A549 (cell line): ENCODE measurements at regions not wholly inside any gene's neighbourhood (a gene's known extent, or its start where the extent isn't known, plus 50 kb on each side); places are given as distances from the start of the nearest gene placed in this dataset.

ENCODE experiments used
- ATAC-seq, 2 experiments: fragments of 200-7000 bp in 1 of 2; fragments of >200 bp in 1 of 2; cut with Nextera tagmentation in 1 of 2; cut with Tn5 transposase in 1 of 2; 3 replicates each; pipeline versions ENCODE4 v1.8.0 to v1.9.1; 2018 to 2020; ENCODE audit warnings: mild to moderate bottlenecking in 1 of 2, moderate library complexity in 1 of 2
- CTCF ChIA-PET: fragments of 300-600 bp; sonication (Branson Sonifier 250); formaldehyde crosslinking; extraction: SDS; loops from one replicate; lab custom pipeline; 2021; ENCODE audit warnings: antibody characterized with exemption, inconsistent platforms; lab: Yijun Ruan, JAX
- POLR2A ChIA-PET: fragments of 350-600 bp; formaldehyde crosslinking; extraction: SDS; loops from one replicate; lab custom pipeline; 2021; ENCODE audit warnings: antibody characterized with exemption, inconsistent platforms; lab: Yijun Ruan, JAX
- DNase-seq, 2 experiments: peaks; one replicate each; pipeline versions ENCODE4 v3.0.0 to v3.0.0-alpha.2; 2011 to 2016; ENCODE audit warnings: low read depth in 1 of 2, low spot score in 1 of 2
- FAIRE-seq: peaks from 2 replicates; lab custom pipeline; 2011; peaks lifted over from hg19 to GRCh38; lab: Jason Lieb, UNC
- H3K27ac ChIP-seq, 2 experiments: fragments of >200 bp; sonication (Bioruptor Twin); formaldehyde crosslinking; 3 replicates each; pipeline ENCODE4 v1.5.1; 2016 to 2017
- H3K4me1 ChIP-seq: fragments of >200 bp; sonication (Bioruptor Twin); formaldehyde crosslinking; 3 replicates; pipeline ENCODE4 v1.6.1; 2016
- H3K4me2 ChIP-seq: fragments of >200 bp; sonication (Bioruptor Twin); formaldehyde crosslinking; 3 replicates; pipeline ENCODE4 v1.6.1; 2016
- H3K4me3 ChIP-seq: fragments of >200 bp; sonication (Bioruptor Twin); formaldehyde crosslinking; 3 replicates; pipeline ENCODE4 v1.5.1; 2016
- H3K9me3 ChIP-seq: fragments of >200 bp; sonication (Bioruptor Twin); formaldehyde crosslinking; 3 replicates; pipeline ENCODE4 v1.6.1; 2016
- ATOH8 ChIP-seq: fragments of 250-450 bp; sonication (Bioruptor Pico); IDR thresholded peaks from 2 replicates; pipeline ENCODE4 v1.5.0; 2020; ENCODE audit warnings: low read depth, mild to moderate bottlenecking, moderate library complexity
- BCL3 ChIP-seq: fragments of >200 bp; sonication (Bioruptor Twin); formaldehyde crosslinking; IDR thresholded peaks from 3 replicates; pipeline ENCODE4 v1.6.1; 2016
- CBX8 ChIP-seq: fragments of 200-600 bp; sonication (generic); IDR thresholded peaks from 2 replicates; pipeline ENCODE4 v1.6.1; 2016
- CEBPB ChIP-seq, 2 experiments: fragments of >200 bp in 1 of 2; sonication (Bioruptor Twin) in 1 of 2; formaldehyde crosslinking in 1 of 2; IDR thresholded peaks; 2 replicates each; pipeline ENCODE4 v1.6.1; 2012 to 2016
- CHD2 ChIP-seq: fragments of 150-350 bp; IDR thresholded peaks from 2 replicates; pipeline ENCODE4 v1.6.1; 2014; ENCODE audit warnings: low read length; ENCODE audit not compliant: partially characterized antibody
- CHD4 ChIP-seq: fragments of 200-600 bp; sonication (generic); IDR thresholded peaks from 2 replicates; pipeline ENCODE4 v1.6.1; 2016; ENCODE audit warnings: antibody characterized with exemption, mild to moderate bottlenecking, borderline replicate concordance
- E2F6 ChIP-seq: IDR thresholded peaks from 2 replicates; pipeline ENCODE4 v1.6.1; 2012; ENCODE audit warnings: low read depth, borderline replicate concordance
- EP300 ChIP-seq, 2 experiments: fragments of >200 bp; sonication (Bioruptor Twin); formaldehyde crosslinking; IDR thresholded peaks; 2 replicates in 1 of 2; 3 replicates in 1 of 2; pipeline ENCODE4 v1.6.1; 2016 to 2017
- GATA3 ChIP-seq: IDR thresholded peaks from 2 replicates; pipeline ENCODE4 v1.6.1; 2012; ENCODE audit warnings: borderline replicate concordance
- HDAC2 ChIP-seq: fragments of 200-600 bp; sonication (generic); IDR thresholded peaks from 2 replicates; pipeline ENCODE4 v1.6.1; 2016
- HES2 ChIP-seq: fragments of >200 bp; sonication (Bioruptor Twin); formaldehyde crosslinking; IDR thresholded peaks from 2 replicates; pipeline ENCODE4 v1.6.1; 2016
- HEYL ChIP-seq: fragments of 250-450 bp; sonication (Bioruptor Pico); IDR thresholded peaks from 2 replicates; pipeline ENCODE4 v1.8.0; 2021; ENCODE audit warnings: mild to moderate bottlenecking, moderate library complexity
- JUN ChIP-seq, 2 experiments: fragments of >200 bp; sonication (Bioruptor Twin); formaldehyde crosslinking; IDR thresholded peaks; 2 replicates in 1 of 2; 3 replicates in 1 of 2; pipeline ENCODE4 v1.6.1; 2016 to 2017
- JUNB ChIP-seq: fragments of >200 bp; sonication (Bioruptor Twin); formaldehyde crosslinking; IDR thresholded peaks from 2 replicates; pipeline ENCODE4 v1.6.1; 2016
- KDM1A ChIP-seq: fragments of 200-600 bp; sonication (generic); IDR thresholded peaks from 2 replicates; pipeline ENCODE4 v1.6.1; 2016; ENCODE audit warnings: low read depth, mild to moderate bottlenecking
- KDM5A ChIP-seq: fragments of 200-600 bp; sonication (generic); IDR thresholded peaks from 2 replicates; pipeline ENCODE4 v1.6.1; 2016; ENCODE audit warnings: antibody characterized with exemption, mild to moderate bottlenecking
- MAFK ChIP-seq: fragments of 450-650 bp; IDR thresholded peaks from 2 replicates; pipeline ENCODE4 v1.6.1; 2014; ENCODE audit not compliant: partially characterized antibody
- MAX ChIP-seq: IDR thresholded peaks from 2 replicates; pipeline ENCODE4 v1.6.1; 2012
- MAZ ChIP-seq: fragments of 150-350 bp; IDR thresholded peaks from 2 replicates; pipeline ENCODE4 v1.6.1; 2014; ENCODE audit warnings: antibody characterized with exemption, low read depth, low read length, borderline replicate concordance
- MYC ChIP-seq: IDR thresholded peaks from 2 replicates; pipeline ENCODE4 v1.6.1; 2012; ENCODE audit warnings: mild to moderate bottlenecking, inconsistent platforms, low read length, improper control_type of control experiment, borderline replicate concordance
- NR3C1 ChIP-seq: fragments of >200 bp; sonication (Bioruptor Twin); formaldehyde crosslinking; IDR thresholded peaks from 3 replicates; pipeline ENCODE4 v1.6.1; 2017
- POLR2A ChIP-seq: IDR thresholded peaks from 2 replicates; pipeline ENCODE4 v1.6.1; 2012; ENCODE audit warnings: mild to moderate bottlenecking, low read length
- POLR2AphosphoS2 ChIP-seq: conservative IDR thresholded peaks from 2 replicates; pipeline ENCODE4 v1.6.1; 2012; ENCODE audit warnings: low read length, improper control_type of control experiment, inconsistent platforms
- RCOR1 ChIP-seq: fragments of 150-350 bp; IDR thresholded peaks from 2 replicates; pipeline ENCODE4 v1.6.1; 2014; ENCODE audit warnings: antibody characterized with exemption, low read length, low read depth
- REST ChIP-seq: fragments of 200-600 bp; sonication (generic); IDR thresholded peaks from 2 replicates; pipeline ENCODE4 v1.6.1; 2016; ENCODE audit warnings: antibody characterized with exemption, mild to moderate bottlenecking, moderate library complexity
- SMC3 ChIP-seq: fragments of >200 bp; sonication (Bioruptor Twin); formaldehyde crosslinking; IDR thresholded peaks from 3 replicates; pipeline ENCODE4 v1.6.1; 2018; ENCODE audit warnings: inconsistent platforms
- USF2 ChIP-seq: fragments of 450-650 bp; IDR thresholded peaks from 2 replicates; pipeline ENCODE4 v1.6.1; 2014; ENCODE audit warnings: antibody characterized with exemption
- ZC3H11A ChIP-seq: fragments of 450-650 bp; IDR thresholded peaks from 2 replicates; pipeline ENCODE4 v1.6.1; 2014; ENCODE audit warnings: antibody characterized with exemption, mild to moderate bottlenecking
- ZSCAN20 ChIP-seq: fragments of 250-450 bp; sonication (Bioruptor Pico); IDR thresholded peaks from 2 replicates; pipeline ENCODE4 v1.8.0; 2022; ENCODE audit warnings: mild to moderate bottlenecking, moderate library complexity
- WGBS: methylation state at CpG from one replicate; pipeline ENCODE4 v1.1.6; 2017; ENCODE audit errors: missing lambda C conversion rate; 5-methylcytosine and 5-hydroxymethylcytosine counted together

- 4% methylated on average over 5 of the region's 5 CpGs for WGBS
- no peak overlapping the region for H3K4me3 ChIP-seq
- no peaks in the 10 kb centered on the region for H3K4me1 ChIP-seq
- ChIA-PET POLR2A (interaction anchor here (0.6 kb wide), 1 partner anchor 1596 kb away, joined by 3 read pairs; no protein-coding TSS in a partner anchor), CTCF (no interaction called here)
- TF ChIP-seq POLR2AphosphoS2 = no peak
- TF ChIP-seq MAFK = no peak
- no peak for TF ChIP-seq MAX
- no peak for TF ChIP-seq POLR2A
- no peak for TF ChIP-seq HEYL
- TF ChIP-seq NR3C1 = no peak
- no peak for TF ChIP-seq EP300 (IDR thresholded peaks at IDR 0.05)
- no peak for TF ChIP-seq MAZ
- no peak for TF ChIP-seq HDAC2
- TF ChIP-seq HES2 = no peak
- no peak for TF ChIP-seq KDM5A
- TF ChIP-seq CHD4 = no peak
- no peak for TF ChIP-seq MYC
- TF ChIP-seq CEBPB (IDR thresholded peaks at IDR 0.05) = no peak
- TF ChIP-seq JUNB = no peak
- TF ChIP-seq BCL3 = no peak
- TF ChIP-seq JUN (IDR thresholded peaks at IDR 0.05) = no peak
- no peak for TF ChIP-seq REST
- no peak for TF ChIP-seq ATOH8 (CRISPR knock-in tag)
- DNase-seq = no peak
- no peak overlapping the region for H3K4me2 ChIP-seq
- ATAC-seq = no peak
- no peaks in the 10 kb centered on the region for H3K9me3 ChIP-seq
- H3K27ac ChIP-seq = no peak overlapping the region
- FAIRE-seq = no peak
These were observed 252.1 kb downstream of the CDH11 start for GRCh38 chr16:64869781-64870180.

- H3K4me1 ChIP-seq = no peaks in the 10 kb centered on the region
- ATAC-seq (no peak), DNase-seq (no peak), FAIRE-seq (no peak)
- no peak overlapping the region for H3K4me3 ChIP-seq
- WGBS = 8% methylated on average over 2 of the region's 2 CpGs
- no peaks in the 10 kb centered on the region for H3K9me3 ChIP-seq
- TF ChIP-seq USF2 (no peak), GATA3 (no peak), KDM5A (no peak), CHD4 (no peak), ATOH8 (CRISPR knock-in tag) (no peak), SMC3 (no peak), ZSCAN20 (CRISPR knock-in tag) (no peak), CHD2 (no peak), ZC3H11A (no peak), POLR2AphosphoS2 (no peak), JUN (IDR thresholded peaks at IDR 0.05) (no peak), RCOR1 (no peak), MYC (no peak), E2F6 (no peak), KDM1A (no peak), CBX8 (no peak), MAFK (no peak), HES2 (no peak), HEYL (no peak), JUNB (no peak)
- H3K4me2 ChIP-seq = no peak overlapping the region
- ChIA-PET CTCF (no interaction called here), POLR2A (interaction anchor here (0.6 kb wide), 1 partner anchor 1180 kb away, joined by 3 read pairs; no protein-coding TSS in a partner anchor)
- no peak overlapping the region for H3K27ac ChIP-seq
These were observed 255.8 kb downstream of the CDH11 start for GRCh38 chr16:64866021-64866420.
